ENCODE measurements at regions not wholly inside any gene's neighbourhood (a gene's known extent, or its start where the extent isn't known, plus 50 kb on each side); places are given as distances from the start of the nearest gene placed in this dataset.

DNA sequence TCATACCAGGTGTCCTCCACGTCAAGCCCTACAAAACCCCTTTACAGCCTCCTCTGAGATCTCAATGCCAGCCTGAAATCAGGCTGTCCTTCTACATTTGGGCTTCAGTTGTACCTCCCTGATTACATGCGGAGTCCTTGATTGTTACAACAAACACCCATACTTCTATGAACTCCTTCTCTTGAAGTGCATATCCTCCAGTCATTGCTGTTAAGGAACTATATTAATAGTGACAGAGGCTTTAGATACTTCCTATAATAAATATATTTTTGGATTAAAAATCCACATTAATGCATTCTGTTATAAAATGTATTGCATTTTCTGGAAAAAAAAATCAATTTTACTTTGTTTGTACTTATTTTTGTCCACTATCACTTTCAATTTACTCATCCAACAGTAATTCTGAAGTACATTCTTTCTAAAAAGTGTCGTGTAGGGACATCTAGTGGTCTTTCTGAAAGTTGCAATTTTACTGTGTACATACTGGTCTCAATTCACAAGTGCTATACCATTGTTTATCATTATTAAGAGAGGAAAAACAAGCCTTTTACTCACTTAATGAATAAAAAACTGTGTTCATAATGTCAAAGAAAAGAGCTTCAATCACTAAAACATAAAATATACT is 316.4 kb downstream of the DSEL start:
- no peak overlapping the region for H3K9ac ChIP-seq (ENCODE audit: low read depth, low read length)
- no peaks in the 10 kb centered on the region for H3K36me3 ChIP-seq (ENCODE audit: control insufficient read depth, insufficient read depth, low read length)
- no peaks in the 10 kb centered on the region for H3K9me3 ChIP-seq (ENCODE audit: control insufficient read depth, insufficient read depth, low read length)
- H3K27ac ChIP-seq (ENCODE audit: low read depth, low read length): no peak overlapping the region
- H3K4me3 ChIP-seq (ENCODE audit: low read depth, low read length): no peak overlapping the region
- H3K27me3 ChIP-seq (ENCODE audit: control insufficient read depth, insufficient read depth, low read length): no peaks in the 10 kb centered on the region
- H3K4me1 ChIP-seq (ENCODE audit: control insufficient read depth, insufficient read depth, low read length): no peaks in the 10 kb centered on the region

- H3K9me3 ChIP-seq (ENCODE audit: control insufficient read depth, insufficient read depth, low read length): no peaks in the 10 kb centered on the region
- H3K27ac ChIP-seq (ENCODE audit: low read depth, low read length): no peak overlapping the region
- H3K4me1 ChIP-seq (ENCODE audit: control insufficient read depth, insufficient read depth, low read length): no peaks in the 10 kb centered on the region
- no peak overlapping the region for H3K9ac ChIP-seq (ENCODE audit: low read depth, low read length)
- H3K4me3 ChIP-seq (ENCODE audit: low read depth, low read length): no peak overlapping the region
- H3K27me3 ChIP-seq (ENCODE audit: control insufficient read depth, insufficient read depth, low read length): no peaks in the 10 kb centered on the region
- no peaks in the 10 kb centered on the region for H3K36me3 ChIP-seq (ENCODE audit: control insufficient read depth, insufficient read depth, low read length)
Measured at GRCh38 chr18:67194886-67195285, 321.6 kb downstream of the DSEL start.

DNA sequence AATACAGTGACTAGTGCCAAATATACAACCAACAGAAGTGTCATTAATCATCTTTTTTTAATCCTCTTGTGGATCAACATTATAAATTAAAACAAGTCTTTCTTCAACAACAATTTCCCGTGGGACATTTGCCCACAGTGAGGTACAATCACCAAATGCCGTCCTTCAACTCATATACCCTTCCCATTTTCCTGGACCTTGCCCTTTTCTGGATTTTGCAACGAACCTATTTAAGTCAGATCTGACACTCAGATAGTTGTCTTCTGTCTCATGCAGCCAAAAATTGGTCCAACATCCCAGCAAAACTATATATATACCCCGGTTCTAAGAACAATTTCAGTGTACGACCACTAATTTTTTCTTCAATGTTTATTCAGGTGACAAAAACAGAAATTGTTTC is 324.0 kb downstream of the DSEL start:
- Histone ChIP-seq H3K27me3 (ENCODE audit: control insufficient read depth, insufficient read depth, low read length) (no peaks in the 10 kb centered on the region), H3K4me1 (ENCODE audit: control insufficient read depth, insufficient read depth, low read length) (no peaks in the 10 kb centered on the region), H3K9me3 (ENCODE audit: control insufficient read depth, insufficient read depth, low read length) (no peaks in the 10 kb centered on the region), H3K36me3 (ENCODE audit: control insufficient read depth, insufficient read depth, low read length) (no peaks in the 10 kb centered on the region), H3K4me3 (ENCODE audit: low read depth, low read length) (no peak overlapping the region), H3K9ac (ENCODE audit: low read depth, low read length) (no peak overlapping the region), H3K27ac (ENCODE audit: low read depth, low read length) (no peak overlapping the region)

DNA sequence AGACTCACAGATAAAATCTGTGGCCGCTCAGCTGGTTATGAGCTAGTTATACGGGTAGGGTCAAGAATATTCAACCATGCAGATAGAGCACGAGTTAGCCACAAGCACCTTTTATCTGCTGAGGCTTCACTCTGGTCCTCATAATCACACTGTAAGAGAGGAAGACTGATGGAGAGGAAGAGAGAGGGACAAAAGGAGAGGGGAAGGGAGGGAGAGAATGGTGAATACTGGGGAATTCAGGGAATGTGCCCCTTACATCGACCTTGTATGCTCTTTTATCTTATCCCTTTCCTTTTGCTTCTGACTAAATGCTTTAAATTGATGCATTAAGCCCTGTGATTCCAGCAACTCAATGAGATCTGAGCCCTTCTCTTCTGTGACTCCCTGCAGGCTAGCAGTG is 333.1 kb downstream of the DSEL start:
- Histone ChIP-seq H3K9me3 (ENCODE audit: control insufficient read depth, insufficient read depth, low read length) (no peaks in the 10 kb centered on the region), H3K4me3 (ENCODE audit: low read depth, low read length) (no peak overlapping the region), H3K4me1 (ENCODE audit: control insufficient read depth, insufficient read depth, low read length) (peaks cover 15% of the 10 kb centered on the region), H3K9ac (ENCODE audit: low read depth, low read length) (no peak overlapping the region), H3K27ac (ENCODE audit: low read depth, low read length) (no peak overlapping the region), H3K36me3 (ENCODE audit: control insufficient read depth, insufficient read depth, low read length) (no peaks in the 10 kb centered on the region), H3K27me3 (ENCODE audit: control insufficient read depth, insufficient read depth, low read length) (no peaks in the 10 kb centered on the region)

GRCh38 chr18:67179726-67180125 is 336.8 kb downstream of the DSEL start:
- Histone ChIP-seq H3K4me3 (ENCODE audit: low read depth, low read length) (no peak overlapping the region), H3K27me3 (ENCODE audit: control insufficient read depth, insufficient read depth, low read length) (no peaks in the 10 kb centered on the region), H3K9ac (ENCODE audit: low read depth, low read length) (no peak overlapping the region), H3K4me1 (ENCODE audit: control insufficient read depth, insufficient read depth, low read length) (peaks cover 15% of the 10 kb centered on the region), H3K27ac (ENCODE audit: low read depth, low read length) (no peak overlapping the region), H3K9me3 (ENCODE audit: control insufficient read depth, insufficient read depth, low read length) (no peaks in the 10 kb centered on the region), H3K36me3 (ENCODE audit: control insufficient read depth, insufficient read depth, low read length) (no peaks in the 10 kb centered on the region)

DNA sequence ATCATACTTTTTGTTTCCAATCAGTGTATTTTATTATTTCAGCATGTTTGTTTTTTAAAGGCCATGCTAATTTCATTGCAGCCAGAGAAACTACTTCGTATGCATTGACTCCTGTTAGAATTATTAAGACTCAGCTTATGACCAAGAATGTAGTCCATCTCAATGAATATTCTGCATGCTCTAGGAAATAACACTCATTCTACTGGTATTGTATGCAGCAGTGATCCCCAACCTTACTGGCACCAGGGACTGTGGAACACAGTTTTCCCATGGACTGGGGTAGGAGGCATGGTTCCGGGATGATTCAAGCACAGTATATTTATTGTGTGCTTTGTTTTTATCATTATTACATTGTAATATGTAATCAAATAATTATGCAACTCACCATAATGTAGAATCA is 356.9 kb downstream of the DSEL start:
- Histone ChIP-seq H3K27me3 (ENCODE audit: control insufficient read depth, insufficient read depth, low read length) (no peaks in the 10 kb centered on the region), H3K9ac (ENCODE audit: low read depth, low read length) (no peak overlapping the region), H3K9me3 (ENCODE audit: control insufficient read depth, insufficient read depth, low read length) (peaks cover 3% of the 10 kb centered on the region; the same call in 1 of the 2 replicates), H3K36me3 (ENCODE audit: control insufficient read depth, insufficient read depth, low read length) (no peaks in the 10 kb centered on the region), H3K4me3 (ENCODE audit: low read depth, low read length) (no peak overlapping the region), H3K4me1 (ENCODE audit: control insufficient read depth, insufficient read depth, low read length) (peaks cover 14% of the 10 kb centered on the region), H3K27ac (ENCODE audit: low read depth, low read length) (no peak overlapping the region)

DNA sequence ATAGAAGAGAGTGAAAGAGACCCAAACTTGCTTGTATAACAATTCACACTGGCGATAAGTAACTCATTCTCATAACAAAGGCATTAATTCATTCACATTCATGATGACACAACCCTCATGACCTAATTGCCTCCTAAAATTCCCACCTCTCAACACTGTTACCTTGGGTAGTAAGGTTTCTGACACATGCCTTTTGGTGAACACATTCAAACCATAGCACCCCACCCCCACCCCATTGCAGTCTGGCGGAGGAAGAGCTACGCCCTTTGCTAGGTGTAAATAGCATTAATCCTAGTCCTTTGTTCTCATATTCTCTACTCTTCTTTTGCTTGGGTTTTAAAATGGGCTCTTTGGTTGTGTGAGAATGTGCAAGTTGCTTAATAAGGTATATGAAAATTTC is 361.5 kb downstream of the DSEL start:
- Histone ChIP-seq H3K27me3 (ENCODE audit: control insufficient read depth, insufficient read depth, low read length) (no peaks in the 10 kb centered on the region), H3K4me3 (ENCODE audit: low read depth, low read length) (no peak overlapping the region), H3K4me1 (ENCODE audit: control insufficient read depth, insufficient read depth, low read length) (peaks cover 18% of the 10 kb centered on the region), H3K9ac (ENCODE audit: low read depth, low read length) (no peak overlapping the region), H3K27ac (ENCODE audit: low read depth, low read length) (no peak overlapping the region), H3K9me3 (ENCODE audit: control insufficient read depth, insufficient read depth, low read length) (peaks cover 3% of the 10 kb centered on the region; the same call in 1 of the 2 replicates), H3K36me3 (ENCODE audit: control insufficient read depth, insufficient read depth, low read length) (no peaks in the 10 kb centered on the region)

DNA sequence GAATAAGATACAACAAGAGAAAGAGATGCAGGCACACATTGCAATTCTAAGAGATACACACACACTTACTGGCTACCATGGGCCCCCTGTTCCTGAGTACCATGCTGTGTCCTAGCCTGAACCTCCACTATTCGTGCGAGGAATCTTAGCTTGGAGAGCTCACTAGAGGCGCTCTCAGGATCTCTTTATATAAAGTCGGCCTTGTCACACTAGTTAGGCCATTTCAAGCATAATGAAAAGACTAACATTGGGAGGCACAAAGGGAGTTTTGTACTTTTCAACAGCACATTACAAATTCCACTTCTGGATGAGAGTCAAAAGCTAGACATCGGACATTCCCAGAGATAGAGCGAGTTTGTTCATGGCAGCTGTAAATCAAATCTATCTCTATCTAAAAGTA is 365.2 kb downstream of the DSEL start:
- H3K27ac ChIP-seq (ENCODE audit: low read depth, low read length): no peak overlapping the region
- no peaks in the 10 kb centered on the region for H3K27me3 ChIP-seq (ENCODE audit: control insufficient read depth, insufficient read depth, low read length)
- no peaks in the 10 kb centered on the region for H3K9me3 ChIP-seq (ENCODE audit: control insufficient read depth, insufficient read depth, low read length)
- no peak overlapping the region for H3K4me3 ChIP-seq (ENCODE audit: low read depth, low read length)
- no peaks in the 10 kb centered on the region for H3K36me3 ChIP-seq (ENCODE audit: control insufficient read depth, insufficient read depth, low read length)
- no peak overlapping the region for H3K9ac ChIP-seq (ENCODE audit: low read depth, low read length)
- peaks cover 18% of the 10 kb centered on the region for H3K4me1 ChIP-seq (ENCODE audit: control insufficient read depth, insufficient read depth, low read length)

- Histone ChIP-seq H3K9me3 (ENCODE audit: control insufficient read depth, insufficient read depth, low read length) (no peaks in the 10 kb centered on the region), H3K9ac (ENCODE audit: low read depth, low read length) (no peak overlapping the region), H3K4me1 (ENCODE audit: control insufficient read depth, insufficient read depth, low read length) (peaks cover 5% of the 10 kb centered on the region; the same call in 1 of the 2 replicates), H3K36me3 (ENCODE audit: control insufficient read depth, insufficient read depth, low read length) (no peaks in the 10 kb centered on the region), H3K4me3 (ENCODE audit: low read depth, low read length) (no peak overlapping the region), H3K27ac (ENCODE audit: low read depth, low read length) (no peak overlapping the region), H3K27me3 (ENCODE audit: control insufficient read depth, insufficient read depth, low read length) (no peaks in the 10 kb centered on the region)
Measured at GRCh38 chr18:67145586-67146292, 370.8 kb downstream of the DSEL start.

DNA sequence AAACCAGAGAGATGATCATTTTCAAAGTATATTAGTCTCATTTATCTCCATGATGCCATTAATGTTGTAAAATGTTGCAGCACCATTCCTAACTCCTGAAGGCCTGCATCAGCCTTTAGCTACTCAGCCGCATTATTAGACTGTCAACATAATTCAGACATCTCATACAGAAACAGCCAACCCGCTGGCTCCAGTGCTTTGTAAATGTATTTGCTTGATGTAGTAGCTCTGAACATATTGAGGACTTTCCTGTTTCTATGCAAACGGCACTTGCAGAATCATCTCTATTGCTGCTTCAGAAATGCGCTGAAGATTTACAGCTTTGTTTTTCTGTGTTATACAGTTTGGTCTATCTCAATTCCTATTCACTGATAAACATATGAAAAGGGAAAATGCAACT is 372.2 kb downstream of the DSEL start:
- peaks cover 5% of the 10 kb centered on the region; the same call in 1 of the 2 replicates for H3K4me1 ChIP-seq (ENCODE audit: control insufficient read depth, insufficient read depth, low read length)
- no peaks in the 10 kb centered on the region for H3K9me3 ChIP-seq (ENCODE audit: control insufficient read depth, insufficient read depth, low read length)
- no peak overlapping the region for H3K4me3 ChIP-seq (ENCODE audit: low read depth, low read length)
- H3K36me3 ChIP-seq (ENCODE audit: control insufficient read depth, insufficient read depth, low read length): no peaks in the 10 kb centered on the region
- H3K27ac ChIP-seq (ENCODE audit: low read depth, low read length): no peak overlapping the region
- no peaks in the 10 kb centered on the region for H3K27me3 ChIP-seq (ENCODE audit: control insufficient read depth, insufficient read depth, low read length)
- H3K9ac ChIP-seq (ENCODE audit: low read depth, low read length): no peak overlapping the region

DNA sequence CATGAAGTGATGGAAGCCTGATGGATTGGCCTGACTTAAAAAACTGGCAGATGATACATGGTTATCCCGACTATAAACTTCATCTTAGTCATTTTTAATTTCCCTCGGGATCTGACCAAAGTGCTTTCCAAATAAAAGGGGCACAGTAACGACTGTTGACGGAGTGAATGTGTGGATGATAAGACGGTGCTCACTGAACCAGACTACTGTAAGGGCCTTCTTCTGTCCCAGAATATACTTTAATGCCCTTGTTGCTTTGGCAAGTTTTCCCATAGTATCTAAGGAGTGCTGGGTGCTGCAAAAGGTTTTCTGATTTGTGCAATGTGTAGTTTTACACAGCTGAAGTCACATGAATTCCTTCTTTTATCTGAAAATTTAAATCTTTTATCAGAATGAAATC is 373.5 kb downstream of the DSEL start:
- no peaks in the 10 kb centered on the region for H3K27me3 ChIP-seq (ENCODE audit: control insufficient read depth, insufficient read depth, low read length)
- no peak overlapping the region for H3K4me3 ChIP-seq (ENCODE audit: low read depth, low read length)
- H3K36me3 ChIP-seq (ENCODE audit: control insufficient read depth, insufficient read depth, low read length): no peaks in the 10 kb centered on the region
- H3K4me1 ChIP-seq (ENCODE audit: control insufficient read depth, insufficient read depth, low read length): peaks cover 5% of the 10 kb centered on the region; the same call in 1 of the 2 replicates
- no peak overlapping the region for H3K9ac ChIP-seq (ENCODE audit: low read depth, low read length)
- H3K9me3 ChIP-seq (ENCODE audit: control insufficient read depth, insufficient read depth, low read length): no peaks in the 10 kb centered on the region
- no peak overlapping the region for H3K27ac ChIP-seq (ENCODE audit: low read depth, low read length)
